Osteocyte (in vitro differentiated cells): ENCODE measurements at regions not wholly inside any gene's neighbourhood (a gene's known extent, or its start where the extent isn't known, plus 50 kb on each side); places are given as distances from the start of the nearest gene placed in this dataset.

Experiments used
- DNase-seq: peaks from one replicate; pipeline ENCODE4 v3.0.0; 2021; ENCODE audit warnings: mixed read lengths; ENCODE audit not compliant: unreplicated experiment; ENCODE audit errors: extremely low spot score
- H3K27ac Mint-ChIP-seq: one replicate; pipeline ENCODE4 v1.8.0; 2021; ENCODE audit warnings: mild to moderate bottlenecking, mixed read lengths; ENCODE audit not compliant: unreplicated experiment
- H3K27me3 Mint-ChIP-seq: one replicate; pipeline ENCODE4 v1.8.0; 2021; ENCODE audit warnings: mixed read lengths; ENCODE audit not compliant: unreplicated experiment
- H3K36me3 Mint-ChIP-seq: one replicate; pipeline ENCODE4 v1.8.0; 2021; ENCODE audit warnings: mixed read lengths; ENCODE audit not compliant: unreplicated experiment
- H3K4me1 Mint-ChIP-seq: one replicate; pipeline ENCODE4 v1.8.0; 2021; ENCODE audit warnings: mixed read lengths; ENCODE audit not compliant: unreplicated experiment
- H3K4me3 Mint-ChIP-seq: one replicate; pipeline ENCODE4 v1.8.0; 2021; ENCODE audit warnings: mild to moderate bottlenecking, moderate library complexity, mixed read lengths; ENCODE audit not compliant: unreplicated experiment
- H3K9me3 Mint-ChIP-seq: one replicate; pipeline ENCODE4 v1.8.0; 2021; ENCODE audit warnings: mixed read lengths; ENCODE audit not compliant: unreplicated experiment
- TF ChIP-seq, protein P1 (sequence below): fragments of 200-600 bp; sonication (generic); IDR thresholded peaks from 2 replicates; pipeline ENCODE4 v1.5.0; 2021; ENCODE audit warnings: antibody characterized with exemption, mild to moderate bottlenecking, moderate library complexity

GRCh38 chr10:130615457-130615856, 479.3 kb downstream of the GLRX3 start:
- Mint-ChIP-seq H3K27me3 (no peaks in the 10 kb centered on the region), H3K4me3 (no peak overlapping the region), H3K9me3 (peaks cover 40% of the 10 kb centered on the region), H3K27ac (no peak overlapping the region), H3K4me1 (no peaks in the 10 kb centered on the region), H3K36me3 (no peaks in the 10 kb centered on the region)
- no peak for DNase-seq
- TF ChIP-seq, protein P1, sequence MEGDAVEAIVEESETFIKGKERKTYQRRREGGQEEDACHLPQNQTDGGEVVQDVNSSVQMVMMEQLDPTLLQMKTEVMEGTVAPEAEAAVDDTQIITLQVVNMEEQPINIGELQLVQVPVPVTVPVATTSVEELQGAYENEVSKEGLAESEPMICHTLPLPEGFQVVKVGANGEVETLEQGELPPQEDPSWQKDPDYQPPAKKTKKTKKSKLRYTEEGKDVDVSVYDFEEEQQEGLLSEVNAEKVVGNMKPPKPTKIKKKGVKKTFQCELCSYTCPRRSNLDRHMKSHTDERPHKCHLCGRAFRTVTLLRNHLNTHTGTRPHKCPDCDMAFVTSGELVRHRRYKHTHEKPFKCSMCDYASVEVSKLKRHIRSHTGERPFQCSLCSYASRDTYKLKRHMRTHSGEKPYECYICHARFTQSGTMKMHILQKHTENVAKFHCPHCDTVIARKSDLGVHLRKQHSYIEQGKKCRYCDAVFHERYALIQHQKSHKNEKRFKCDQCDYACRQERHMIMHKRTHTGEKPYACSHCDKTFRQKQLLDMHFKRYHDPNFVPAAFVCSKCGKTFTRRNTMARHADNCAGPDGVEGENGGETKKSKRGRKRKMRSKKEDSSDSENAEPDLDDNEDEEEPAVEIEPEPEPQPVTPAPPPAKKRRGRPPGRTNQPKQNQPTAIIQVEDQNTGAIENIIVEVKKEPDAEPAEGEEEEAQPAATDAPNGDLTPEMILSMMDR: no peak

DNA sequence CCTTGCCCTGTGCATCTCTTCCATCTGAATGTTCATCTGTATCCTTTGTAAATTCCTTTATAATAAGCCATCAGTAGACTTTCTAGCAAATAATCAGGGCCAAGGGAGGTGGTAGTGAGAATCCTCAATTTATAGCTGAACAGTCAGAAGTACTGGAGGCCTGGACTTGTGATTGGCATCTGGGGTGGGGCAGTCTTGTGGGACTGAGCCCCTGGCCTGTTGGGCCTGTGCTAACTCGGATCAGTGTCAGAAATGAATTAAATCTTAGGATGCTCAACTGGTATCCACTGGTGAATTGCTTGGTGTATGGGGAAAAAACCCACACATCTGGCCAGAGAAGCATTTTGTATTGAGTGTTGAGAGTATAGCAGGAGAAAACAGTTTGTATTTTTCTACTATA, 481.8 kb downstream of the GLRX3 start:
- H3K9me3 Mint-ChIP-seq: peaks cover 42% of the 10 kb centered on the region
- no peak overlapping the region for H3K27ac Mint-ChIP-seq
- H3K4me3 Mint-ChIP-seq: no peak overlapping the region

DNA sequence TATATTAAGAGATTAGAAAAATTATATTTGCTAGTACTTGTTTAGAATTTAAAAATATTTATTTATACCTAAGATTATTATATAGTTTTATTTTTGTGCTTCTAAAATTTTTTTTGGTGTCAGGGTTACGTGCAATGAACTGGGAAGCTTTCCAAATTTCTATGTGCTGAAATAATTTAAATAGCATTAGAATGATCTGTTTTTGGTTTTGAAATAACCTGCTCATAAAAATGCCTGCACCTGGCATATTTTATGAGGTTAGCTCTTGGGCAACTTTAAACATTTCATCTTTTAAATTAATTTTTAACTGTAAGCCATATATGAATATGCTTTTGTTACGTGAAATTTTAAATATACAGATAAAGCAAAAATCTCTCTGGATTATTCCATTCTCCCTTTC, 482.5 kb downstream of the GLRX3 start:
- TF ChIP-seq, protein P1: no peak
- H3K27me3 Mint-ChIP-seq: no peaks in the 10 kb centered on the region
- peaks cover 35% of the 10 kb centered on the region for H3K9me3 Mint-ChIP-seq

More for the DNA sequence above, 481.8 kb downstream of the GLRX3 start:
- Mint-ChIP-seq H3K36me3 (no peaks in the 10 kb centered on the region), H3K4me1 (no peaks in the 10 kb centered on the region), H3K27me3 (no peaks in the 10 kb centered on the region)
- TF ChIP-seq, protein P1: no peak
- no peak for DNase-seq

GRCh38 chr10:130621231-130621775, 485.1 kb downstream of the GLRX3 start:
- Mint-ChIP-seq H3K27ac (no peak overlapping the region), H3K9me3 (peaks cover 56% of the 10 kb centered on the region), H3K36me3 (no peaks in the 10 kb centered on the region), H3K4me1 (no peaks in the 10 kb centered on the region), H3K27me3 (no peaks in the 10 kb centered on the region), H3K4me3 (no peak overlapping the region)
- DNase-seq: no peak
- TF ChIP-seq, protein P1: no peak

More for the DNA sequence above, 482.5 kb downstream of the GLRX3 start:
- no peak overlapping the region for H3K4me3 Mint-ChIP-seq
- no peaks in the 10 kb centered on the region for H3K36me3 Mint-ChIP-seq
- H3K27ac Mint-ChIP-seq: no peak overlapping the region
- no peaks in the 10 kb centered on the region for H3K4me1 Mint-ChIP-seq
- DNase-seq: no peak

DNA sequence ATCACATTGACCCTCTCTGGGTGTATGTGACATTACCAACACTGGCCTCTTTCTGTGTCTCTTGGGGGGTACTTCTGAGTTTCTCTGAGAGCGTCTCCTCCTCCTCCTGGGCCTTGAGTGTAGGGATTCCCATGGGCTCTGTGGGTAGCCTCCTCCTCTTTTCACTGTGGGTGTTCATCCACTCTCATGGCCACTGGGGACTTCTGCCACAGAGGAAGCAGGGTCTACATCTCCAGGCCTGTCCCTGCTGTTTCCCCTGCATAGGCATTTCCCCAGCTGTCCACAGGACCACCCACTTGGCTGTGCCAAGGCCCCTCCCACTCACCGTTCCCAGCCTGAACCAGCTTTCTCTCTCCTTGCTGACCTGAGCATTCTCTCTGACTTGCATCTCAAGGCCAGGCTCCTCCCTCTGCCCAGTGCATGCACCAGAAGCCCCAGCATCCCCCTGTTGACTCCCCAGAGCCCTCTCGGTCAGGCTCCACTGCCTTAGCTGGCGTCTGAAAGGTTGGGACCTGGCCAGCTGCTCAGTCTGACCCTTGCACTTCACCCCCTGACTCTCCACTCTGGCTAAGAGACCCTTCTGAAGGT, 487.6 kb downstream of the GLRX3 start:
- peaks cover 64% of the 10 kb centered on the region for H3K9me3 Mint-ChIP-seq
- no peaks in the 10 kb centered on the region for H3K4me1 Mint-ChIP-seq
- TF ChIP-seq, protein P1: no peak
- no peak overlapping the region for H3K27ac Mint-ChIP-seq
- no peak overlapping the region for H3K4me3 Mint-ChIP-seq
- DNase-seq: no peak
- H3K27me3 Mint-ChIP-seq: no peaks in the 10 kb centered on the region
- no peaks in the 10 kb centered on the region for H3K36me3 Mint-ChIP-seq
